ENCODE measurements at regions not wholly inside any gene's neighbourhood (a gene's known extent, or its start where the extent isn't known, plus 50 kb on each side); places are given as distances from the start of the nearest gene placed in this dataset.

DNA sequence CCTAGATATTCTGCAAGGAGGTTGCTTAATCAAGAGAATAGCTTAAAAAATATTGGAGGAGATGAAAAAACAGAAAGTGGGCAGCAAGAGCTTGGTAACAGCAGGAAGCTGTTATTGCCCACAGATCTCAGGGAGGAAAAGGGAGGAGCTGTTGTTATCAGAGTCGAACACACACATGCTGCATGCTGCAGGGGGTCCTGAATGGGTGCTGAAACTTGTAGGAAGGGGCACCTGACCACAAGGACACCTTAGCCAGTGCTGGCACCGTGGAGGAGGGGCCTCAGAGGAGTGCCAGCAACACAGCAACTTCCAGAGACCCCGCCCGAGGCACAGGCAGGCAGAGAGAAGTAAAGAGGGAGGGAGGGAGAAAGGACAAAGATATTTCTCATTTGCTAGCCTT lies 332.9 kb downstream of the SOCS6 start:
- TF ChIP-seq FOXA1 (IDR thresholded peaks at IDR 0.05) (no peak), ZNF384 (IDR thresholded peaks at IDR 0.05) (no peak), ELF4 (IDR thresholded peaks at IDR 0.05) (no peak), SUZ12 (IDR thresholded peaks at IDR 0.05) (no peak)
